ENCODE measurements at regions not wholly inside any gene's neighbourhood (a gene's known extent, or its start where the extent isn't known, plus 50 kb on each side); places are given as distances from the start of the nearest gene placed in this dataset.

DNA sequence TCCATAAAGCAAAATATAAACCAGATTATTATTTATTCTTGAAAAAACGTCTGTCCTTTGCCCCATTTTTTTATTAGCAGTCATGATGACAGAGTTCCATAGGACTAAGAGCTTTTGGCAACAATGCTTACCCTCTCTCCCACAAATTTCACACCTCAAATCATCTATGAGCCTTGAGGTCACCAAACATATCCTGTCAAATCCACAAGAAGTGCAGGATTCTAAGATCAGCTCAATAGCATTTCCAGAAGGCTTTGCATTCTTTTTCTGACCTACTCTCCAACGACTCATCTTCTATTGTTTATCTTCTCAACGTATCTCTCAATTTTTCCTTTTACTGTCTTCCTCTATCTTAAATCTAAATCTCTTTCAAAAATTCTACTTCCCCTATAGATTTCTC lies 619.1 kb upstream of the BCHE start:
- H3K27ac ChIP-seq (ENCODE audit: low read depth, low read length) = no peak overlapping the region
- H3K9me3 ChIP-seq (ENCODE audit: control insufficient read depth, insufficient read depth, low read length) = no peaks in the 10 kb centered on the region
- DNase-seq (ENCODE audit: low read depth, low spot score) = no peak
- H3K27me3 ChIP-seq (ENCODE audit: control insufficient read depth, insufficient read depth, low read length) = no peaks in the 10 kb centered on the region
- TF ChIP-seq, protein P1, sequence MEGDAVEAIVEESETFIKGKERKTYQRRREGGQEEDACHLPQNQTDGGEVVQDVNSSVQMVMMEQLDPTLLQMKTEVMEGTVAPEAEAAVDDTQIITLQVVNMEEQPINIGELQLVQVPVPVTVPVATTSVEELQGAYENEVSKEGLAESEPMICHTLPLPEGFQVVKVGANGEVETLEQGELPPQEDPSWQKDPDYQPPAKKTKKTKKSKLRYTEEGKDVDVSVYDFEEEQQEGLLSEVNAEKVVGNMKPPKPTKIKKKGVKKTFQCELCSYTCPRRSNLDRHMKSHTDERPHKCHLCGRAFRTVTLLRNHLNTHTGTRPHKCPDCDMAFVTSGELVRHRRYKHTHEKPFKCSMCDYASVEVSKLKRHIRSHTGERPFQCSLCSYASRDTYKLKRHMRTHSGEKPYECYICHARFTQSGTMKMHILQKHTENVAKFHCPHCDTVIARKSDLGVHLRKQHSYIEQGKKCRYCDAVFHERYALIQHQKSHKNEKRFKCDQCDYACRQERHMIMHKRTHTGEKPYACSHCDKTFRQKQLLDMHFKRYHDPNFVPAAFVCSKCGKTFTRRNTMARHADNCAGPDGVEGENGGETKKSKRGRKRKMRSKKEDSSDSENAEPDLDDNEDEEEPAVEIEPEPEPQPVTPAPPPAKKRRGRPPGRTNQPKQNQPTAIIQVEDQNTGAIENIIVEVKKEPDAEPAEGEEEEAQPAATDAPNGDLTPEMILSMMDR (IDR thresholded peaks at IDR 0.05; ENCODE audit: low read depth, low read length) = no peak
- ChIA-PET POLR2A (no interaction called here), CTCF (no interaction called here)
- no peak overlapping the region for H3K4me3 ChIP-seq (ENCODE audit: low read depth, low read length)

DNA sequence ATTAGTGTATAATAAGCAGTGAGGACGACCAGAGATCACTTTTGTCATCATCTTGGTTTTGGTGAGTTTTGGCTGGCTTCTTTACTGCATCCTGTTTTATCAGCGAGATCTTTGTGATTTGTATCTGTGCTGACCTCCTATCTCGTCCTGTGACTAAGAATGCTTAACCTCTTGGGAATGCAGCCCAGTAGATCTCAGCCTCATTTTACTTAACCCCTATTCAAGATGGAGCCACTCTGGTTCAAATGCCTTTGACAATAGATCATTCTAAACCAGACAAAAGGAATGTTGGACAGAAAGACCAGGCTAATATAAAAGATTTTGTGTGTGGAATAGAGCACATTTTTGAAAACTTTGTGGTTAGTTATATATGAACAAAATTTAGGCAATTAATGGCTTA lies 618.5 kb upstream of the BCHE start:
- Histone ChIP-seq H3K27me3 (ENCODE audit: control insufficient read depth, insufficient read depth, low read length) (no peaks in the 10 kb centered on the region), H3K4me3 (ENCODE audit: low read depth, low read length) (no peak overlapping the region), H3K9me3 (ENCODE audit: control insufficient read depth, insufficient read depth, low read length) (no peaks in the 10 kb centered on the region), H3K27ac (ENCODE audit: low read depth, low read length) (no peak overlapping the region)
- CTCF ChIA-PET = no interaction called here
- POLR2A ChIA-PET = no interaction called here
- DNase-seq (ENCODE audit: low read depth, low spot score) = no peak
- TF ChIP-seq, protein P1 (IDR thresholded peaks at IDR 0.05; ENCODE audit: low read depth, low read length) = no peak

DNA sequence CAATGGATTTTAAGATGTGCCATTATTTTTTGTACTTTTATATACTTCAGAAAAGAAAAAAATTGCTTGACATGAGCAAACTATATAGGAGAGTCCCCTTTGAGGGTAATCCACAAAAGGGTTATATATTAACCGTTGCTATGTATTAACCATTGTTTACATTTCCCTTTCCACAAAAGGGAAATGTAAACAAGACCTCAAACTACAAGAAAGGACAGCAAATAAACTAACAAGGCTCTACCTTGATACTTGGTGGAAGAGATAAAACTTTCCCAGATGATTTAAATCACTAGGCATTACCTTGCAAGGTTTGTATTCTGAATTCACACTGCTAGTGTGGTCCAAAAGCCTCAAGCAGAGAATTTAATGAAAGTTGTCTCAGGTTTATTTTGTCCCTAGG lies 616.3 kb upstream of the BCHE start:
- no peak overlapping the region for H3K4me3 ChIP-seq (ENCODE audit: low read depth, low read length)
- no peak overlapping the region for H3K27ac ChIP-seq (ENCODE audit: low read depth, low read length)
- no peaks in the 10 kb centered on the region for H3K9me3 ChIP-seq (ENCODE audit: control insufficient read depth, insufficient read depth, low read length)
- DNase-seq (ENCODE audit: low read depth, low spot score) = no peak
- CTCF ChIA-PET = no interaction called here
- POLR2A ChIA-PET = no interaction called here
- no peaks in the 10 kb centered on the region for H3K27me3 ChIP-seq (ENCODE audit: control insufficient read depth, insufficient read depth, low read length)
- TF ChIP-seq, protein P1 (IDR thresholded peaks at IDR 0.05; ENCODE audit: low read depth, low read length) = no peak

DNA sequence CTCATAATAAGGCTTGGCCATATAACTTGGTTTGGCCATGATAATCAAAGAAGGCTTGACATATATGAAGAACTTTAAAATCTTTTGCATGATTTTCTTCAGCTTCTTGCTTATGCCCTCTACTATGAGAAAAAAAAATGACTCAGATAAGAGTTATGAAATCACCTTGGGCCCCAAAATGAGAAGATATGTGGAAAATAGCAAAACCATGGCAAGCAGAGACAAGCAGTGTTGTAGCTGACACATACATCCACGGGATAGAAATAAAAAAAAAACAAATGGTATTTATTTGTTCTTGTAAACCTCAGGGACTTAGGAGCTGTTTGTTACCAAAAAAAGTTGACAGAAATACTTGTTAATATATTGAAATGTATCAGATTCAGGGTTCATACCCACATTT lies 614.8 kb upstream of the BCHE start:
- ChIA-PET CTCF (no interaction called here), POLR2A (no interaction called here)
- TF ChIP-seq, protein P1 (IDR thresholded peaks at IDR 0.05; ENCODE audit: low read depth, low read length) = no peak
- Histone ChIP-seq H3K27ac (ENCODE audit: low read depth, low read length) (no peak overlapping the region), H3K27me3 (ENCODE audit: control insufficient read depth, insufficient read depth, low read length) (no peaks in the 10 kb centered on the region), H3K9me3 (ENCODE audit: control insufficient read depth, insufficient read depth, low read length) (no peaks in the 10 kb centered on the region), H3K4me3 (ENCODE audit: low read depth, low read length) (no peak overlapping the region)
- no peak for DNase-seq (ENCODE audit: low read depth, low spot score)

DNA sequence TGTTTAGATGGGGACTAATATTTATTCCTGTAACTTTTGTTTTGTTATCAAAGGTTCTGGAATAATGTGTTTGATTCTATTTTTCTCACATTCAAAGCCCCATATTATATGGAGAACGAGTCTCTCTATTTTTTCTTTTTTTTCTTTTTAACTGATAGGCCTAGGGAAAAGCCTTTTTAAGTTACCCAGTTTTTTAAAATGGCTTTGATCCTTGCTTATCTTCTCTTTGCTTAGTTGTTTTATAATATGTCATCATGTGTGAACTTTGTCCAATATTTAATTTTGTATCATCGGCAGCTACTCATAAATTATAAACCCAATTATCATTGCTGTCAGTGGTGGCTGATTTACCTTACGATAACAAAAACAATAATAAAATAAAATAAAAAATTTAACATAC lies 610.3 kb upstream of the BCHE start:
- CTCF ChIA-PET = no interaction called here
- no peak overlapping the region for H3K4me3 ChIP-seq (ENCODE audit: low read depth, low read length)
- H3K9me3 ChIP-seq (ENCODE audit: control insufficient read depth, insufficient read depth, low read length) = peaks cover 5% of the 10 kb centered on the region
- no peak overlapping the region for H3K27ac ChIP-seq (ENCODE audit: low read depth, low read length)
- POLR2A ChIA-PET = no interaction called here
- TF ChIP-seq, protein P1 (IDR thresholded peaks at IDR 0.05; ENCODE audit: low read depth, low read length) = no peak
- no peaks in the 10 kb centered on the region for H3K27me3 ChIP-seq (ENCODE audit: control insufficient read depth, insufficient read depth, low read length)
- no peak for DNase-seq (ENCODE audit: low read depth, low spot score)

Measured in AG04450 (cell line).